GM23248 (cell line): ENCODE measurements at regions not wholly inside any gene's neighbourhood (a gene's known extent, or its start where the extent isn't known, plus 50 kb on each side); places are given as distances from the start of the nearest gene placed in this dataset.

Source experiments
- DNase-seq: peaks from one replicate; pipeline ENCODE4 v3.0.0-alpha.2; 2015
- H2AFZ ChIP-seq: fragments of 200-600 bp; sonication (generic); 2 replicates; pipeline ENCODE4 v1.6.1; 2016; ENCODE audit warnings: antibody characterized with exemption
- H3F3A ChIP-seq: fragments of 200-600 bp; sonication (generic); 2 replicates; pipeline ENCODE4 v1.6.1; 2016; ENCODE audit warnings: mild to moderate bottlenecking, antibody characterized with exemption, mixed run types; ENCODE audit not compliant: insufficient read depth
- H3K27ac ChIP-seq: fragments of 200-600 bp; sonication (generic); 2 replicates; pipeline ENCODE4 v1.5.1; 2016; ENCODE audit warnings: mild to moderate bottlenecking
- H3K27me3 ChIP-seq: fragments of 200-600 bp; sonication (generic); replicated peaks from 2 replicates; pipeline ENCODE4 v1.6.1; 2016; ENCODE audit warnings: mild to moderate bottlenecking; ENCODE audit not compliant: insufficient read depth
- H3K36me3 ChIP-seq: fragments of 200-600 bp; sonication (generic); 2 replicates; pipeline ENCODE4 v1.6.1; 2016; ENCODE audit warnings: low read depth, mild to moderate bottlenecking
- H3K4me1 ChIP-seq: fragments of 200-600 bp; sonication (generic); 2 replicates; pipeline ENCODE4 v1.6.1; 2016; ENCODE audit warnings: mild to moderate bottlenecking; ENCODE audit not compliant: insufficient read depth
- H3K4me2 ChIP-seq: fragments of 200-600 bp; sonication (generic); one replicate; pipeline ENCODE4 v1.6.1; 2016; ENCODE audit warnings: mild to moderate bottlenecking; ENCODE audit not compliant: unreplicated experiment
- H3K4me3 ChIP-seq: fragments of 200-600 bp; sonication (generic); 2 replicates; pipeline ENCODE4 v1.5.1; 2016; ENCODE audit warnings: mild to moderate bottlenecking
- H3K79me2 ChIP-seq: fragments of 200-600 bp; sonication (generic); 2 replicates; pipeline ENCODE4 v1.6.1; 2016; ENCODE audit warnings: mild to moderate bottlenecking; ENCODE audit not compliant: insufficient read depth
- H3K9ac ChIP-seq: fragments of 200-600 bp; sonication (generic); 2 replicates; pipeline ENCODE4 v1.6.1; 2016; ENCODE audit warnings: mild to moderate bottlenecking
- H3K9me2 ChIP-seq: fragments of 200-600 bp; sonication (generic); 2 replicates; pipeline ENCODE4 v1.6.1; 2016; ENCODE audit warnings: mixed run types, mild to moderate bottlenecking, moderate library complexity; ENCODE audit not compliant: insufficient read depth
- H3K9me3 ChIP-seq: fragments of 200-600 bp; sonication (generic); one replicate; pipeline ENCODE4 v1.6.1; 2017; ENCODE audit warnings: low read depth
- H4K20me1 ChIP-seq: fragments of 200-600 bp; sonication (generic); 2 replicates; pipeline ENCODE4 v1.6.0; 2016; ENCODE audit not compliant: insufficient read depth
- EZH2 ChIP-seq: fragments of 200-600 bp; sonication (generic); IDR thresholded peaks from 2 replicates; pipeline ENCODE4 v1.6.1; 2018; ENCODE audit warnings: antibody characterized with exemption, mild to moderate bottlenecking; ENCODE audit not compliant: insufficient read depth, poor library complexity, severe bottlenecking
- EZH2phosphoT487 ChIP-seq: fragments of 200-600 bp; sonication (generic); IDR thresholded peaks from 2 replicates; pipeline ENCODE4 v1.6.1; 2018; ENCODE audit warnings: antibody characterized with exemption, moderate library complexity, mild to moderate bottlenecking, low read depth; ENCODE audit not compliant: insufficient read depth
- WGBS, 2 experiments: methylation state at CpG; one replicate each; pipeline ENCODE4 v1.1.6; 2015 to 2017; ENCODE audit warnings: low lambda C conversion rate in 2 of 2, low coverage in 1 of 2; ENCODE audit errors: missing lambda C conversion rate in 2 of 2; 5-methylcytosine and 5-hydroxymethylcytosine counted together
- in situ Hi-C: fragments of 300-500 bp; cut with MboI; formaldehyde crosslinking; loops from 2 replicates; pipeline ENCODE4 v1.15.0; 2020

DNA sequence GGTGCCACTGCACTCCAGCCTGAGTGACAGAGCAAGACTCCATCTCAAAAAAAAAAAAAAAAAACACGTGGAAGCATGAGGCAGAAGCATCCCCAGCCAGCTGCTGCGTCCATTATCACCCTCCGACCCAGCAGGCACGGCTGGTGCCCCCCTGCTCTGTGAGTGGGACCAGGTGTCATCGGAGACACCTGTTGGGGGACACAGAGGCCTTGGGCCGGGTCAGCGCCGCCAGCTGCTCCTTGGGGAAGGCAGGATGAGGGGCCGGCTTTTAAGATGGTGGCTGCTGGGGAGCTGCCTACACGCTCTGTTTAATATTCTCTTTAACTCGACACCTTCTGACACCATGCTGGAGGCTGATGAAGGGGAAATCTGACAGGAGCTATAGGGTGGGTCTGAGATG lies 80.2 kb upstream of the RUFY1 start:
- H3K4me2 ChIP-seq: no peak overlapping the region
- H3K9ac ChIP-seq: no peak overlapping the region
- 45 to 47% methylated on average over 11 of the region's 11 CpGs for WGBS, 2 experiments
- no peaks in the 10 kb centered on the region for H3F3A ChIP-seq
- no peaks in the 10 kb centered on the region for H3K9me2 ChIP-seq
- H3K27me3 ChIP-seq: no peaks in the 10 kb centered on the region
- in situ Hi-C loops: no loop called here
- no peak for TF ChIP-seq EZH2phosphoT487
- TF ChIP-seq EZH2: no peak
- H2AFZ ChIP-seq: no peak overlapping the region
- H4K20me1 ChIP-seq: no peaks in the 10 kb centered on the region
- no peak overlapping the region for H3K4me3 ChIP-seq
- H3K9me3 ChIP-seq: no peaks in the 10 kb centered on the region
- H3K79me2 ChIP-seq: no peaks in the 10 kb centered on the region
- no peaks in the 10 kb centered on the region for H3K4me1 ChIP-seq
- no peak for DNase-seq
- H3K36me3 ChIP-seq: no peaks in the 10 kb centered on the region
- no peak overlapping the region for H3K27ac ChIP-seq

DNA sequence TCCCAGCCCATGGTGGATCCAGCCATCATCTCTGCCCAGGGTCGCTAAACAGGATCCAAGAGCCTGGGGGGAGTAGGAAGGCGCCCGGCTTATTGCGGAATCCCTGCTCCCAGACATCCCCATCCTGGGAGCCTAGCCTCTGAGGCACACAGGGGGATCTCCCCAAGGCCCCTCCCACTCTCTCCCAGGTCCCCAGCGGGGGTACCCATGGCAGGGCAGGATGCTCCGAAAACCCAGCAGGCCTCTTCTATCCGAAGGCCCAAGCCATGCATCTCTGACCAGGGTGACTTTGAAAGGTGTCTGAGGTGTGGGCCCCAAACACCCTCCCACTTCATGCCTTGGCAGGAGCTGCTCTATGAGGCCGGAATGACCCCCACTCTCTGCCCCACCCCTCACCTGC lies 81.7 kb upstream of the RUFY1 start:
- no peak overlapping the region for H2AFZ ChIP-seq
- no peak overlapping the region for H3K27ac ChIP-seq
- no peak overlapping the region for H3K4me3 ChIP-seq
- no peaks in the 10 kb centered on the region for H3K9me3 ChIP-seq
- H3F3A ChIP-seq: no peaks in the 10 kb centered on the region
- TF ChIP-seq EZH2phosphoT487 (no peak), EZH2 (no peak)
- in situ Hi-C loops: no loop called here
- no peak for DNase-seq
- 41 to 47% methylated on average over 7 of the region's 8 CpGs for whole genome bisulfite sequencing, 2 experiments
- no peaks in the 10 kb centered on the region for H4K20me1 ChIP-seq
- no peaks in the 10 kb centered on the region for H3K79me2 ChIP-seq
- H3K4me2 ChIP-seq: no peak overlapping the region
- no peaks in the 10 kb centered on the region for H3K4me1 ChIP-seq
- no peaks in the 10 kb centered on the region for H3K36me3 ChIP-seq
- no peaks in the 10 kb centered on the region for H3K9me2 ChIP-seq
- no peak overlapping the region for H3K9ac ChIP-seq
- H3K27me3 ChIP-seq: no peaks in the 10 kb centered on the region

DNA sequence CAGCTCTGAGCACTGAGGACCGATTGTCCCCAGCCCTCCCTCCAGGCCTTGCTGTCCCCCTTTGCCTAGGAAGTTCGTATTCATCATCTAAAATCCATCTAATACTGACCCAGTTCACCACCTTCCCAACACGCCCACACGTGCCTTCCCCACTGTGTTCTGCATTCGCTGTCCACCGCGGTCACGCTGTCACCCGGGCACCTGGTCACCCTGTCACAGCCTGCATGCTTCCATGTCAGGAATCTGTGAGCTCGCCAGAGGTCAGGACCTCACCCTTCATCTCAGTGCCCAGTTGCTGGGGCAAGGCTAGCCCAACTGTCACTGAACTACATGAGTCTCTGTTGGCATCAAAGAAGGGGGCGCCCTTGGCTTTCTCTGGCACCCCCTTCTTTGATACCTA lies 82.9 kb upstream of the RUFY1 start:
- H3K4me2 ChIP-seq: no peak overlapping the region
- no peaks in the 10 kb centered on the region for H3K79me2 ChIP-seq
- H3K9ac ChIP-seq: no peak overlapping the region
- H3K4me3 ChIP-seq: no peak overlapping the region
- H3K27me3 ChIP-seq: no peaks in the 10 kb centered on the region
- H4K20me1 ChIP-seq: no peaks in the 10 kb centered on the region
- in situ Hi-C loops: no loop called here
- WGBS, 2 experiments: 63 to 72% methylated on average over 11 of the region's 11 CpGs
- H3K36me3 ChIP-seq: no peaks in the 10 kb centered on the region
- H3F3A ChIP-seq: no peaks in the 10 kb centered on the region
- no peak overlapping the region for H2AFZ ChIP-seq
- no peak for DNase-seq
- no peaks in the 10 kb centered on the region for H3K4me1 ChIP-seq
- H3K9me2 ChIP-seq: no peaks in the 10 kb centered on the region
- TF ChIP-seq EZH2phosphoT487: no peak
- TF ChIP-seq EZH2: no peak
- H3K27ac ChIP-seq: no peak overlapping the region
- H3K9me3 ChIP-seq: no peaks in the 10 kb centered on the region

DNA sequence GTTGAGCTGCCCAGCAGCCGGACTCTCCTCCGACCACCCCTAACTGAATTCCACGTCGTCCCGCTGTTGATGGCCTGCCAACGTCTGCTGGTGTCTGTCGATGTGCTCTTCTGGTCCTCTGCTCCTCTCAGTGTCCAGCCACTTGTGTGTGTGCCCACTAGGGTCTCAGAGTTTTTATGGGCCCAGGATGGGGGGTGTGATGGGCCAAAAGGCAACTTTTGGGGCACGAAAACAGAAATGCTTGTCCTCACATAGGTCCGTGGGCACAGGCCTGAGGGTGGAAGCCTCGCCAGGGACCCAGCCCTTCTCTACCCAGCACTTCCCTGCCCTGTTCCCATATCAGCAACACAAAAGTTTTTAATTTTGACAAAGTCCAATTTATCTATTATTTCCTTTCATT lies 85.7 kb upstream of the RUFY1 start:
- no peak overlapping the region for H3K4me3 ChIP-seq
- DNase-seq: no peak
- H3K36me3 ChIP-seq: no peaks in the 10 kb centered on the region
- no peaks in the 10 kb centered on the region for H3K79me2 ChIP-seq
- H3K4me1 ChIP-seq: no peaks in the 10 kb centered on the region
- H3K9me2 ChIP-seq: no peaks in the 10 kb centered on the region
- no peak overlapping the region for H3K4me2 ChIP-seq
- no peaks in the 10 kb centered on the region for H3K9me3 ChIP-seq
- no peak overlapping the region for H2AFZ ChIP-seq
- no peaks in the 10 kb centered on the region for H3F3A ChIP-seq
- 65 to 68% methylated on average over 8 to 10 of the region's 10 CpGs for WGBS, 2 experiments
- in situ Hi-C loops: no loop called here
- TF ChIP-seq EZH2: no peak
- TF ChIP-seq EZH2phosphoT487: no peak
- no peaks in the 10 kb centered on the region for H3K27me3 ChIP-seq
- no peak overlapping the region for H3K27ac ChIP-seq
- no peaks in the 10 kb centered on the region for H4K20me1 ChIP-seq
- no peak overlapping the region for H3K9ac ChIP-seq

DNA sequence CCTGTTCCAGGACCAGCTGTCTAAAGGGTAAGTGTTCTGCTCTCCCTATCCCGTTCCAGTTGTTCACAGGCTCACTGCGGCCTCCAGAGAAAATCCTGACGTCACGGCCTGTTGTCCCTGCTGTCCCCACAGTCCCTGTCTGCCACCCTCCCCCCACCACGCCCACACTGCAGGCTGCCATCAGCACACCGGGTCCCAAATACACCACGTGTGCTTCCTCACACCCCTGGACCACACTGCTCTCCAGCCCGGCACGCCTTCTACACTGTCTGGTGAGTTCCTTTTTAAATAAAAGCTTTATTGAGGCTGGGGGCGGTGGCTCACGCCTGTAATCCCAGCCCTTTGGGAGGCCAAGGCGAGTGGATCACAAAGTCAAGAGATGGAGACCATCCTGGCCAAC lies 88.3 kb upstream of the RUFY1 start:
- in situ Hi-C loops: no loop called here

More for the DNA sequence above, 88.3 kb upstream of the RUFY1 start:
- Histone ChIP-seq H4K20me1 (no peaks in the 10 kb centered on the region), H3K27me3 (no peaks in the 10 kb centered on the region), H3K9me3 (no peaks in the 10 kb centered on the region), H3K4me2 (no peak overlapping the region), H3K36me3 (no peaks in the 10 kb centered on the region), H3K27ac (no peak overlapping the region), H2AFZ (no peak overlapping the region), H3K79me2 (no peaks in the 10 kb centered on the region), H3F3A (no peaks in the 10 kb centered on the region), H3K4me3 (no peak overlapping the region), H3K9me2 (no peaks in the 10 kb centered on the region), H3K9ac (no peak overlapping the region), H3K4me1 (no peaks in the 10 kb centered on the region)
- WGBS, 2 experiments: 50 to 63% methylated on average over 11 to 12 of the region's 12 CpGs
- TF ChIP-seq EZH2phosphoT487 (no peak), EZH2 (no peak)
- no peak for DNase-seq
